ENCODE measurements at regions not wholly inside any gene's neighbourhood (a gene's known extent, or its start where the extent isn't known, plus 50 kb on each side); places are given as distances from the start of the nearest gene placed in this dataset.

DNA sequence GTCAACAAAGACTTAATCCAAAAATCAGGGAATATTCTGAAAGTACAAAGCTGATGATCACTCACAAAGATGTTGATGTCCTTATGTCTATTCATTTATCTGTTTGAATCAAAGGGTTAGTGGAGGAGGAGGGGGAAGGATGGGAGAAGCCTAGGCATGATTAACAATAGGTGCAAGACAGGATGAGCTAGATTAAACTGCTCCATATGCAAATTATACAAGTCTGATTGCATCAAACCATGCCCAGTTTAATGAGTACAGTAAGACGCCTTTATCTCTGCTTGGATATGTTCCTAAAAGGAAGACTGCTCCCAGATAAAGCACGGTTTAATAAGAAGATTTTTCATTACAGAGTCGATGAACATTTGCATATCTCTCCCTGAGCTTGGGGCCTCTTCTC, 626.4 kb upstream of the NOX3 start:
- TF ChIP-seq, protein P1, sequence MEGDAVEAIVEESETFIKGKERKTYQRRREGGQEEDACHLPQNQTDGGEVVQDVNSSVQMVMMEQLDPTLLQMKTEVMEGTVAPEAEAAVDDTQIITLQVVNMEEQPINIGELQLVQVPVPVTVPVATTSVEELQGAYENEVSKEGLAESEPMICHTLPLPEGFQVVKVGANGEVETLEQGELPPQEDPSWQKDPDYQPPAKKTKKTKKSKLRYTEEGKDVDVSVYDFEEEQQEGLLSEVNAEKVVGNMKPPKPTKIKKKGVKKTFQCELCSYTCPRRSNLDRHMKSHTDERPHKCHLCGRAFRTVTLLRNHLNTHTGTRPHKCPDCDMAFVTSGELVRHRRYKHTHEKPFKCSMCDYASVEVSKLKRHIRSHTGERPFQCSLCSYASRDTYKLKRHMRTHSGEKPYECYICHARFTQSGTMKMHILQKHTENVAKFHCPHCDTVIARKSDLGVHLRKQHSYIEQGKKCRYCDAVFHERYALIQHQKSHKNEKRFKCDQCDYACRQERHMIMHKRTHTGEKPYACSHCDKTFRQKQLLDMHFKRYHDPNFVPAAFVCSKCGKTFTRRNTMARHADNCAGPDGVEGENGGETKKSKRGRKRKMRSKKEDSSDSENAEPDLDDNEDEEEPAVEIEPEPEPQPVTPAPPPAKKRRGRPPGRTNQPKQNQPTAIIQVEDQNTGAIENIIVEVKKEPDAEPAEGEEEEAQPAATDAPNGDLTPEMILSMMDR (IDR thresholded peaks at IDR 0.05): no peak
- no peak for TF ChIP-seq POLR2A (IDR thresholded peaks at IDR 0.05)
